GM21723 (cell line): ENCODE measurements at regions not wholly inside any gene's neighbourhood (a gene's known extent, or its start where the extent isn't known, plus 50 kb on each side); places are given as distances from the start of the nearest gene placed in this dataset.
"Not testable (repeated sequence)": the region's sequence is repeated elsewhere in the genome, so short reads cannot be mapped to it uniquely, and the experiment has no call there.

ENCODE experiments used
- ATAC-seq: cut with Tn5 transposase; IDR thresholded peaks from one replicate; pipeline ENCODE4 v1.9.1; 2021; ENCODE audit warnings: mild to moderate bottlenecking, moderate library complexity; ENCODE audit not compliant: unreplicated experiment

- no peak for ATAC-seq
These were observed 176.3 kb upstream of the SEMA6A start for GRCh38 chr5:116750631-116751580.

GRCh38 chr5:116747881-116748280, 173.3 kb upstream of the SEMA6A start:
- ATAC-seq: no peak

GRCh38 chr5:116746668-116747067, 172.0 kb upstream of the SEMA6A start:
- no peak for ATAC-seq

- ATAC-seq: no peak
These were observed 166.1 kb upstream of the SEMA6A start for GRCh38 chr5:116740771-116741170.

- ATAC-seq: no peak
These were observed 164.9 kb upstream of the SEMA6A start for GRCh38 chr5:116739571-116739970.

- no peak for ATAC-seq
These were observed 164.1 kb upstream of the SEMA6A start for GRCh38 chr5:116738615-116739261.

- ATAC-seq: no peak
These were observed 163.6 kb upstream of the SEMA6A start for GRCh38 chr5:116738239-116738614.

GRCh38 chr5:116736671-116737070, 162.0 kb upstream of the SEMA6A start:
- ATAC-seq: no peak

GRCh38 chr5:116733991-116734975, 159.7 kb upstream of the SEMA6A start:
- no peak for ATAC-seq

- ATAC-seq: no peak
These were observed 158.0 kb upstream of the SEMA6A start for GRCh38 chr5:116732591-116732990.

- ATAC-seq: no peak
These were observed 156.8 kb upstream of the SEMA6A start for GRCh38 chr5:116731432-116731831.

- no peak for ATAC-seq
These were observed 156.1 kb upstream of the SEMA6A start for GRCh38 chr5:116730706-116731105.

GRCh38 chr5:116730185-116730584, 155.6 kb upstream of the SEMA6A start:
- ATAC-seq: no peak

GRCh38 chr5:116727248-116727647, 152.6 kb upstream of the SEMA6A start:
- ATAC-seq: no peak

GRCh38 chr5:116726180-116726579, 151.6 kb upstream of the SEMA6A start:
- ATAC-seq: not testable (repeated sequence)

GRCh38 chr5:116724971-116725370, 150.3 kb upstream of the SEMA6A start:
- no peak for ATAC-seq

GRCh38 chr5:116722651-116723050, 148.0 kb upstream of the SEMA6A start:
- ATAC-seq: no peak

- ATAC-seq: no peak
These were observed 144.5 kb upstream of the SEMA6A start for GRCh38 chr5:116719106-116719505.

- ATAC-seq: no peak
These were observed 143.7 kb upstream of the SEMA6A start for GRCh38 chr5:116718317-116718716.

- ATAC-seq: no peak
These were observed 134.5 kb upstream of the SEMA6A start for GRCh38 chr5:116709082-116709481.

- not testable (repeated sequence) for ATAC-seq
These were observed 130.5 kb upstream of the SEMA6A start for GRCh38 chr5:116705121-116705519.
